H1 (cell line): ENCODE measurements at regions not wholly inside any gene's neighbourhood (a gene's known extent, or its start where the extent isn't known, plus 50 kb on each side); places are given as distances from the start of the nearest gene placed in this dataset.

Experiments used
- CTCF ChIA-PET: fragments of 300-600 bp; sonication (Branson Sonifier 250); formaldehyde crosslinking; loops from one replicate; lab custom pipeline; 2021; ENCODE audit not compliant: partially characterized antibody; lab: Charles Lee
- POLR2A ChIA-PET: fragments of 300-600 bp; sonication (Branson Sonifier 250); formaldehyde crosslinking; loops from one replicate; lab custom pipeline; 2021; ENCODE audit warnings: inconsistent platforms; ENCODE audit not compliant: partially characterized antibody; lab: Charles Lee
- DNase-seq, 2 experiments: peaks; one replicate each; pipeline versions ENCODE4 v3.0.0 to v3.0.0-alpha.2; 2010 to 2022; ENCODE audit warnings: low spot score in 2 of 2, low read depth in 1 of 2, mixed read lengths in 1 of 2
- FAIRE-seq: peaks from 2 replicates; lab custom pipeline; 2011; peaks lifted over from hg19 to GRCh38; lab: Jason Lieb, UNC
- H2AFZ ChIP-seq: 2 replicates; pipeline ENCODE4 v1.8.1; 2012; ENCODE audit warnings: low read length, inconsistent platforms
- H2AK5ac ChIP-seq: 2 replicates; pipeline ENCODE4 v1.6.1; 2013; ENCODE audit warnings: low read depth, low read length
- H2BK120ac ChIP-seq: replicated peaks from 2 replicates; pipeline ENCODE3; 2013; ENCODE audit warnings: low read depth, low read length, inconsistent platforms
- H2BK12ac ChIP-seq: 2 replicates; pipeline ENCODE4 v1.6.1; 2013; ENCODE audit warnings: low read depth, low read length
- H2BK15ac ChIP-seq: 2 replicates; pipeline ENCODE4 v1.6.1; 2013; ENCODE audit warnings: low read length
- H2BK20ac ChIP-seq: 2 replicates; pipeline ENCODE4 v1.6.1; 2013; ENCODE audit warnings: low read length
- H2BK5ac ChIP-seq: 2 replicates; pipeline ENCODE4 v1.6.1; 2013; ENCODE audit warnings: low read depth, low read length
- H3K14ac ChIP-seq: 2 replicates; pipeline ENCODE4 v1.6.1; 2013; ENCODE audit warnings: inconsistent platforms; ENCODE audit not compliant: insufficient read length
- H3K18ac ChIP-seq: 2 replicates; pipeline ENCODE4 v1.6.1; 2013; ENCODE audit warnings: low read length; ENCODE audit errors: extremely low read depth
- H3K23ac ChIP-seq: 2 replicates; pipeline ENCODE4 v1.6.1; 2013; ENCODE audit warnings: inconsistent platforms; ENCODE audit not compliant: insufficient read length
- H3K23me2 ChIP-seq: 2 replicates; pipeline ENCODE4 v1.6.1; 2013; ENCODE audit warnings: low read depth, low read length
- H3K27ac ChIP-seq: 2 replicates; pipeline ENCODE4 v1.6.1; 2011; ENCODE audit warnings: low read depth, low read length, inconsistent platforms
- H3K27me3 ChIP-seq, 4 experiments: replicated peaks in 1 of 4; 1 replicate in 1 of 4; 2 replicates in 3 of 4; pipeline versions ENCODE4 v1.6.1 to v1.8.1; 2011 to 2013; ENCODE audit warnings: low read length in 3 of 4, mild to moderate bottlenecking in 3 of 4, inconsistent platforms in 2 of 4, mixed read lengths in 2 of 4, moderate library complexity in 1 of 4; ENCODE audit not compliant: control insufficient read depth in 3 of 4, insufficient read depth in 3 of 4; ENCODE audit errors: extremely low read depth in 1 of 4
- H3K36me3 ChIP-seq, 4 experiments: 2 replicates each; pipeline versions ENCODE4 v1.6.1 to v1.8.1; 2011 to 2013; ENCODE audit warnings: mild to moderate bottlenecking in 4 of 4, low read length in 3 of 4, moderate library complexity in 2 of 4, control low read depth in 1 of 4, inconsistent platforms in 1 of 4; ENCODE audit not compliant: insufficient read depth in 4 of 4, control insufficient read depth in 2 of 4
- H3K4ac ChIP-seq: replicated peaks from 2 replicates; pipeline ENCODE3; 2013; ENCODE audit warnings: low read length, low read depth, mixed read lengths, inconsistent platforms; ENCODE audit not compliant: insufficient read length
- H3K4me1 ChIP-seq, 4 experiments: replicated peaks in 1 of 4; 1 replicate in 1 of 4; 2 replicates in 3 of 4; pipeline versions ENCODE4 v1.6.1 to v1.8.1; 2011 to 2013; ENCODE audit warnings: low read length in 3 of 4, inconsistent platforms in 2 of 4, mixed read lengths in 1 of 4; ENCODE audit not compliant: insufficient read depth in 4 of 4, control insufficient read depth in 3 of 4
- H3K4me2 ChIP-seq, 2 experiments: 2 replicates each; pipeline versions ENCODE4 v1.6.1 to v1.8.1; 2011 to 2013; ENCODE audit warnings: low read depth in 2 of 2, low read length in 2 of 2, control low read depth in 1 of 2, inconsistent platforms in 1 of 2, mild to moderate bottlenecking in 1 of 2; ENCODE audit not compliant: insufficient read depth in 1 of 2
- H3K4me3 ChIP-seq, 4 experiments: fragments of 200-600, 300-600 bp in 1 of 4; sonication (generic), shearing (Covaris generic), sonication (Bioruptor Twin) in 1 of 4; 2 replicates each; pipeline versions ENCODE4 v1.5.1 to v1.8.1; 2011 to 2016; ENCODE audit warnings: low read length in 4 of 4, low read depth in 3 of 4, control low read depth in 2 of 4, inconsistent platforms in 2 of 4, mild to moderate bottlenecking in 2 of 4, mixed read lengths in 1 of 4, moderate library complexity in 1 of 4; ENCODE audit not compliant: insufficient read depth in 2 of 4; ENCODE audit errors: extremely low read depth in 1 of 4
- H3K56ac ChIP-seq: replicated peaks from 2 replicates; pipeline ENCODE3; 2013; ENCODE audit warnings: low read depth, mild to moderate bottlenecking, mixed read lengths, low read length, inconsistent platforms; ENCODE audit not compliant: insufficient read length
- H3K79me1 ChIP-seq: 2 replicates; pipeline ENCODE4 v1.6.1; 2013; ENCODE audit warnings: low read depth, low read length, control low read depth
- H3K79me2 ChIP-seq, 2 experiments: 2 replicates each; pipeline versions ENCODE4 v1.6.1 to v1.8.1; 2012 to 2013; ENCODE audit warnings: low read length in 2 of 2, mild to moderate bottlenecking in 2 of 2, inconsistent platforms in 1 of 2; ENCODE audit not compliant: insufficient read depth in 2 of 2, control insufficient read depth in 1 of 2
- H3K9ac ChIP-seq, 4 experiments: replicated peaks in 1 of 4; 1 replicate in 1 of 4; 2 replicates in 3 of 4; pipeline versions ENCODE4 v1.6.1 to v1.8.1; 2011 to 2013; ENCODE audit warnings: low read depth in 3 of 4, low read length in 3 of 4, control low read depth in 2 of 4, mild to moderate bottlenecking in 2 of 4, moderate library complexity in 2 of 4, inconsistent platforms in 1 of 4; ENCODE audit errors: extremely low read depth in 1 of 4
- H3K9me3 ChIP-seq, 2 experiments: 2 replicates each; pipeline versions ENCODE4 v1.6.1 to v1.8.1; 2012 to 2013; ENCODE audit warnings: mild to moderate bottlenecking in 2 of 2, moderate library complexity in 2 of 2, control low read depth in 1 of 2, inconsistent platforms in 1 of 2, low read depth in 1 of 2, low read length in 1 of 2, mixed read lengths in 1 of 2; ENCODE audit not compliant: insufficient read depth in 2 of 2
- H4K20me1 ChIP-seq, 2 experiments: replicated peaks in 1 of 2; 2 replicates each; pipeline versions ENCODE3 to v1.8.1; 2011 to 2013; ENCODE audit warnings: inconsistent platforms in 2 of 2, low read length in 2 of 2, mild to moderate bottlenecking in 1 of 2; ENCODE audit not compliant: insufficient read depth in 2 of 2, control insufficient read depth in 1 of 2
- H4K5ac ChIP-seq: 2 replicates; pipeline ENCODE4 v1.6.1; 2013; ENCODE audit warnings: low read length, low read depth, mixed read lengths, inconsistent platforms; ENCODE audit not compliant: insufficient read length
- H4K8ac ChIP-seq: 2 replicates; pipeline ENCODE4 v1.8.0; 2013; ENCODE audit warnings: mild to moderate bottlenecking, moderate library complexity, low read length, inconsistent platforms; ENCODE audit not compliant: insufficient read depth; ENCODE audit errors: extremely low read depth
- H4K91ac ChIP-seq: replicated peaks from 2 replicates; pipeline ENCODE3; 2013; ENCODE audit warnings: low read length, mixed read lengths, inconsistent platforms; ENCODE audit not compliant: insufficient read length
- ASH2L ChIP-seq: fragments of 200-600, 300-600 bp; sonication (generic); IDR thresholded peaks from one replicate; pipeline ENCODE4 v1.7.1; 2017; ENCODE audit warnings: low read length
- BCL11A ChIP-seq, 2 experiments: IDR thresholded peaks; one replicate each; pipeline ENCODE4 v1.6.1; 2011; ENCODE audit warnings: low read depth in 2 of 2, low read length in 2 of 2, mild to moderate bottlenecking in 2 of 2
- CEBPB ChIP-seq: IDR thresholded peaks from 2 replicates; pipeline ENCODE4 v1.6.1; 2012; ENCODE audit warnings: low read depth, low read length
- CREB1 ChIP-seq: IDR thresholded peaks from 2 replicates; pipeline ENCODE4 v1.6.1; 2012; ENCODE audit warnings: inconsistent platforms
- FOSL1 ChIP-seq: IDR thresholded peaks from 2 replicates; pipeline ENCODE4 v1.6.1; 2011; ENCODE audit warnings: mild to moderate bottlenecking, low read depth, low read length, moderate library complexity; ENCODE audit not compliant: insufficient read depth
- JUN ChIP-seq: IDR thresholded peaks from 2 replicates; pipeline ENCODE4 v1.6.1; 2011; ENCODE audit warnings: low read depth, mild to moderate bottlenecking, improper control_type of control experiment, low read length
- KDM4A ChIP-seq: IDR thresholded peaks from one replicate; pipeline ENCODE4 v1.7.1; 2012; ENCODE audit warnings: low read depth, mild to moderate bottlenecking, moderate library complexity, low read length, inconsistent platforms; ENCODE audit not compliant: severe bottlenecking
- MAFK ChIP-seq: IDR thresholded peaks from 2 replicates; pipeline ENCODE4 v1.6.1; 2012; ENCODE audit warnings: low read depth, mild to moderate bottlenecking, improper control_type of control experiment, low read length
- POLR2A ChIP-seq, 2 experiments: IDR thresholded peaks; 1 replicate in 1 of 2; 2 replicates in 1 of 2; pipeline ENCODE4 v1.6.1; 2011; ENCODE audit warnings: low read depth in 2 of 2, low read length in 2 of 2, mild to moderate bottlenecking in 2 of 2; ENCODE audit errors: control extremely low read depth in 1 of 2
- RBBP5 ChIP-seq: IDR thresholded peaks from 2 replicates; pipeline ENCODE4 v1.7.1; 2012; ENCODE audit warnings: low read depth, mild to moderate bottlenecking, inconsistent platforms, low read length, moderate library complexity, borderline replicate concordance
- SIN3A ChIP-seq, 2 experiments: IDR thresholded peaks in 1 of 2; conservative IDR thresholded peaks in 1 of 2; 2 replicates each; pipeline ENCODE4 v1.6.1; 2011 to 2012; ENCODE audit warnings: low read length in 2 of 2, improper control_type of control experiment in 1 of 2, low read depth in 1 of 2, mild to moderate bottlenecking in 1 of 2
- SUZ12 ChIP-seq: fragments of 200-600 bp; sonication (generic); IDR thresholded peaks from 2 replicates; pipeline ENCODE4 v1.6.1; 2012; ENCODE audit warnings: mild to moderate bottlenecking, inconsistent platforms, low read length, moderate library complexity, mixed read lengths
- TAF1 ChIP-seq: IDR thresholded peaks from 2 replicates; pipeline ENCODE4 v1.6.1; 2011; ENCODE audit warnings: mild to moderate bottlenecking, low read depth, low read length
- USF2 ChIP-seq: IDR thresholded peaks from 2 replicates; pipeline ENCODE4 v1.6.1; 2011; ENCODE audit warnings: low read length, improper control_type of control experiment
- WGBS, 2 experiments: shearing (Covaris generic) in 1 of 2; methylation state at CpG; one replicate each; pipeline versions ENCODE4 v1.1.6 to v1.1.7; 2013 to 2015; ENCODE audit warnings: low lambda C conversion rate in 2 of 2, mixed read lengths in 2 of 2, inconsistent platforms in 1 of 2, low coverage in 1 of 2, missing lambda C conversion rate in 1 of 2; ENCODE audit not compliant: insufficient replicate concordance in 2 of 2, insufficient coverage in 1 of 2, insufficient read length in 1 of 2; ENCODE audit errors: extremely low coverage in 1 of 2, missing lambda C conversion rate in 1 of 2; 5-methylcytosine and 5-hydroxymethylcytosine counted together

- no peak overlapping the region for H3K4me3 ChIP-seq
- no peaks in the 10 kb centered on the region for H3K79me1 ChIP-seq
- no peak overlapping the region for H3K18ac ChIP-seq
- H3K23ac ChIP-seq: no peak overlapping the region
- FAIRE-seq (no peak), DNase-seq (no peak)
- no peak overlapping the region for H2AFZ ChIP-seq
- H2BK20ac ChIP-seq: no peak overlapping the region
- H2BK5ac ChIP-seq: no peak overlapping the region
- no peak overlapping the region for H3K4me2 ChIP-seq
- no peaks in the 10 kb centered on the region for H3K36me3 ChIP-seq
- H4K20me1 ChIP-seq: no peaks in the 10 kb centered on the region
- H3K79me2 ChIP-seq: no peaks in the 10 kb centered on the region
- no peak overlapping the region for H3K9ac ChIP-seq
- no peak overlapping the region for H3K4ac ChIP-seq
- H4K8ac ChIP-seq: no peak overlapping the region
- no peak overlapping the region for H2BK15ac ChIP-seq
- H3K23me2 ChIP-seq: no peaks in the 10 kb centered on the region; the same call in 1 of the 2 replicates
- H2BK12ac ChIP-seq: no peak overlapping the region
- H3K14ac ChIP-seq: no peak overlapping the region
- no peaks in the 10 kb centered on the region for H3K27me3 ChIP-seq
- no peaks in the 10 kb centered on the region for H3K9me3 ChIP-seq
- CTCF ChIA-PET: interaction anchor here (0.8 to 4.2 kb wide), 14 partner anchors 10 to 693 kb away, joined by 3 to 19 read pairs (median 3); no protein-coding TSS in a partner anchor
- H3K27ac ChIP-seq: no peak overlapping the region
- H3K56ac ChIP-seq: no peak overlapping the region
- POLR2A ChIA-PET: no interaction called here
- no peak overlapping the region for H2AK5ac ChIP-seq
- no peak overlapping the region for H4K91ac ChIP-seq
- no peak overlapping the region for H2BK120ac ChIP-seq
- H3K4me1 ChIP-seq: peaks cover 0 to 3% (median 0%) of the 10 kb centered on the region in 4 experiments; a peak in 2 of 7 replicates
- WGBS, 2 experiments: 87% methylated on average over 9 of the region's 10 CpGs; no CpG with 5 or more reads in 1 of the 2 experiments
- H4K5ac ChIP-seq: no peak overlapping the region
- TF ChIP-seq ASH2L (no peak), BCL11A (IDR thresholded peaks at IDR 0.05; ENCODE audit: low read depth in 2 of 2, low read length in 2 of 2) (no peak), JUN (no peak), SUZ12 (no peak), SIN3A (conservative IDR thresholded peaks at IDR 0.05 in 1 of 2, IDR thresholded peaks at IDR 0.05 in 1 of 2; ENCODE audit: low read depth in 1 of 2, low read length in 2 of 2) (no peak), MAFK (no peak), FOSL1 (no peak), CEBPB (no peak), CREB1 (no peak), RBBP5 (no peak), USF2 (no peak), TAF1 (no peak), POLR2A (IDR thresholded peaks at IDR 0.05; ENCODE audit: control extremely low read depth in 1 of 2, low read depth in 2 of 2, low read length in 2 of 2) (no peak), KDM4A (no peak)
Measured at GRCh38 chr1:30090162-30090820, 633.1 kb downstream of the MATN1 start.
